ENCODE measurements at regions not wholly inside any gene's neighbourhood (a gene's known extent, or its start where the extent isn't known, plus 50 kb on each side); places are given as distances from the start of the nearest gene placed in this dataset.

GRCh38 chr2:117553448-117553847 is 261.0 kb upstream of the DDX18 start:
- H3K4me1 ChIP-seq: no peaks in the 10 kb centered on the region
- no peak overlapping the region for H3K27ac ChIP-seq
- no peak overlapping the region for H3K4me3 ChIP-seq
- DNase-seq (ENCODE audit: low spot score in 2 of 2): no peak
- no peaks in the 10 kb centered on the region for H3K36me3 ChIP-seq
- WGBS: 75% methylated on average over 4 of the region's 4 CpGs
- no peak for TF ChIP-seq EP300 (IDR thresholded peaks at IDR 0.05)
- no peaks in the 10 kb centered on the region for H3K27me3 ChIP-seq
- no peaks in the 10 kb centered on the region for H3K9me3 ChIP-seq

DNA sequence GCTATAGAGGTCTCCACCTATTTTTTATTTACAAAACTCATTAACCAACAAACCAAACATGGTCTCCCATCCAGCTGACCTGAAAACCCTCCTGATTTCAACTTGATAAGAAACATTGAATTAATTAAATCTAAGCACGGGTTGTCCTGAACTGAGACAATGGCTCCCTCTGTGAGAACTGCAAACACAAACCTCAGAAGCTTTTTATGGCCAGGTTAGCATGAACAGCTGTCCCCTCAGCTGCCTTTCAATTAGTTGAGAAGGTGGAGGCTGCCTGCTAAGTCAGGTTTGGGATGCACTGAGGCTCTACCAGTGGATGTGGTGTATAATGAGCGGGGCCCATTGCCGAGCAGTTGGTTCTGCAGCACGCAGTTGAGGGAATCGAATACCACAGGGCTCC is 258.5 kb upstream of the DDX18 start:
- no peak for DNase-seq (ENCODE audit: low spot score in 2 of 2)

DNA sequence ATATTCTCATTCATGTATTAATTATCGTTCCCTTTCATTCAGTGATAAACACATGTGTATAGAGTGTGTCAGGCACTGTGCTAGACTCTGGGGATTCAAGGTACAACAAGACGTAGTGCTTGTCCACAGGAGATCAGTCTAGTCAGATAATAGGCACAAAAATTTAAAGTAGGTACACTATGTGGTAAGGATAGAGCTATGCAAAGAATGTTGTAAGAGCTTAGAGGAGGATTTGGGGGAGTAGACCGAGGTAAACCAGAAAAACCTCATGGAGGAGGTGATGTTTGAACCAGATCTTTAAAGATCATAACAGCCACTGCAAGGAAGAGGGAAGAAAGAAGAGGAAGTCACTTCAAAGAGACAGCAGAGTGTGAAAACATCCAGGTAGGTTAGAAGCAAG is 256.9 kb upstream of the DDX18 start:
- Histone ChIP-seq H3K9me3 (no peaks in the 10 kb centered on the region), H3K4me1 (no peaks in the 10 kb centered on the region), H3K27ac (no peak overlapping the region), H3K4me3 (no peak overlapping the region), H3K36me3 (no peaks in the 10 kb centered on the region), H3K27me3 (no peaks in the 10 kb centered on the region)
- WGBS: 73% methylated on average over 3 of the region's 3 CpGs
- TF ChIP-seq POLR2AphosphoS5 (IDR thresholded peaks at IDR 0.05) (no peak), EP300 (IDR thresholded peaks at IDR 0.05) (no peak), POLR2A (IDR thresholded peaks at IDR 0.05) (no peak)
- TF ChIP-seq, protein P1, sequence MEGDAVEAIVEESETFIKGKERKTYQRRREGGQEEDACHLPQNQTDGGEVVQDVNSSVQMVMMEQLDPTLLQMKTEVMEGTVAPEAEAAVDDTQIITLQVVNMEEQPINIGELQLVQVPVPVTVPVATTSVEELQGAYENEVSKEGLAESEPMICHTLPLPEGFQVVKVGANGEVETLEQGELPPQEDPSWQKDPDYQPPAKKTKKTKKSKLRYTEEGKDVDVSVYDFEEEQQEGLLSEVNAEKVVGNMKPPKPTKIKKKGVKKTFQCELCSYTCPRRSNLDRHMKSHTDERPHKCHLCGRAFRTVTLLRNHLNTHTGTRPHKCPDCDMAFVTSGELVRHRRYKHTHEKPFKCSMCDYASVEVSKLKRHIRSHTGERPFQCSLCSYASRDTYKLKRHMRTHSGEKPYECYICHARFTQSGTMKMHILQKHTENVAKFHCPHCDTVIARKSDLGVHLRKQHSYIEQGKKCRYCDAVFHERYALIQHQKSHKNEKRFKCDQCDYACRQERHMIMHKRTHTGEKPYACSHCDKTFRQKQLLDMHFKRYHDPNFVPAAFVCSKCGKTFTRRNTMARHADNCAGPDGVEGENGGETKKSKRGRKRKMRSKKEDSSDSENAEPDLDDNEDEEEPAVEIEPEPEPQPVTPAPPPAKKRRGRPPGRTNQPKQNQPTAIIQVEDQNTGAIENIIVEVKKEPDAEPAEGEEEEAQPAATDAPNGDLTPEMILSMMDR (IDR thresholded peaks at IDR 0.05): no peak
- DNase-seq (ENCODE audit: low spot score in 2 of 2): no peak

More for the DNA sequence above, 258.5 kb upstream of the DDX18 start:
- no peak overlapping the region for H3K27ac ChIP-seq
- no peaks in the 10 kb centered on the region for H3K9me3 ChIP-seq
- TF ChIP-seq POLR2A (IDR thresholded peaks at IDR 0.05) (no peak), EP300 (IDR thresholded peaks at IDR 0.05) (no peak), POLR2AphosphoS5 (IDR thresholded peaks at IDR 0.05) (no peak)
- TF ChIP-seq, protein P1 (IDR thresholded peaks at IDR 0.05): no peak
- WGBS: 82% methylated on average over 5 of the region's 5 CpGs
- H3K4me1 ChIP-seq: no peaks in the 10 kb centered on the region
- H3K36me3 ChIP-seq: no peaks in the 10 kb centered on the region
- H3K27me3 ChIP-seq: no peaks in the 10 kb centered on the region
- H3K4me3 ChIP-seq: no peak overlapping the region

DNA sequence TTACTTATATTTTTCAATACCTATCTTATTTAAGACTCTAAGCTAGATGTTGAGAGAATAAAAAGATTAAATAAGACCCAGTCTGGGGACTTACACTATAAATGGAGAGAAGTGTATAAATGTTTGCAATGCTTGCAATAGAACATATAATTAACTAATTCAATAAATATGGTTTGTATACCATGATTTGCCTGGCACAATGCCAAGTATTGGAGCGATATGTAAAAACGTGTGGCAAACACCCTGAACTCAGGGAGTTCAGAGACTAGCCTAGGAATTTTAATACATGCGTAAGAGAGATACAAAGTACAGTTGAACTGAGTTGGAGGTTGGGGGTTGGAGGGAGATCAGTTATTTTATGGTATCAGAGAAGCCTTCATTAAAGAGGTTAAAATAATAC is 251.8 kb upstream of the DDX18 start:
- no peak for DNase-seq (ENCODE audit: low spot score in 2 of 2)
- TF ChIP-seq POLR2AphosphoS5 (IDR thresholded peaks at IDR 0.05) (no peak), EP300 (IDR thresholded peaks at IDR 0.05) (no peak)
- TF ChIP-seq, protein P1 (IDR thresholded peaks at IDR 0.05): no peak
- no peaks in the 10 kb centered on the region for H3K4me1 ChIP-seq
- no peaks in the 10 kb centered on the region for H3K9me3 ChIP-seq
- no peaks in the 10 kb centered on the region for H3K36me3 ChIP-seq
- H3K4me3 ChIP-seq: no peak overlapping the region
- no peak overlapping the region for H3K27ac ChIP-seq
- WGBS: 69% methylated on average over 3 of the region's 3 CpGs
- no peaks in the 10 kb centered on the region for H3K27me3 ChIP-seq

DNA sequence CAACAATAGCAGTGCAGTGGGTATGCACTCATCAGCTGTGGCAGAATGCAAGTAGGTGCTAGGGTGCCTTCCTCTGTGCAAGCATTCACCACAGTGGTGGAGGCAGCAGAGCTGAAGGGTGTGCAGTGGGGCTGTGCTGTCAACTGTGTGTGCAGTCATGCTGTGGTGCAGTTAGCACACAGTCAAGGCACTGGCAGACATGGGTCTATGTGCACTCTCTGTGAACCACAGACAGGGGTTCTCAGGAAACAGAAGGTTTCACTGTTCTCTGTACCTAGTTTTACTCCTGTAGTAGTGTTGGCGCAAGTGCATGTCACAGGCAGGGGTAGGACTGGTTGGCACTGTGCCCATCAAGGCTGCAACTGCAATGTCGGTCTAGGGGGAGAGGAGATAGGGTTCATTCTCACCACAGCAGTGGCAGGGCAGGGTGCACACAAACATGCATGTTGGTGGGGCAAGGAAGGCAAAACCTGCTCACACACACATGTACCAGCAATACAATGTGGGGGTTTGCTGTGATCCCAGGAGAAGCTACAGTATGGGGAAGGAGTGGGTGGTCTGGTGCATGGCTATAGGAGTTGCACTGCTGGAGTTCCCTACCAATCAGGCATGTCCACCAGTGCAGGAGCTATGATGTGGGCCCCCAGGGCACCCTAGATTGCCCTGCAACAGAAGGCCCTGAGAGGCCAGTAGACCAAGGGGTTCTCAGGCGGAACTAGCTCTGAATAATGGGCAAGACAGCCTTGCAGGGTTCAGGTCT is 242.7 kb upstream of the DDX18 start:
- H3K9me3 ChIP-seq: peaks cover 11% of the 10 kb centered on the region
- TF ChIP-seq, protein P1 (IDR thresholded peaks at IDR 0.05): no peak
- TF ChIP-seq POLR2AphosphoS5 (IDR thresholded peaks at IDR 0.05) (no peak), POLR2A (IDR thresholded peaks at IDR 0.05) (no peak), EP300 (IDR thresholded peaks at IDR 0.05) (no peak)
- WGBS: 83% methylated on average over 2 of the region's 3 CpGs
- H3K4me1 ChIP-seq: no peaks in the 10 kb centered on the region
- no peak overlapping the region for H3K27ac ChIP-seq
- H3K27me3 ChIP-seq: no peaks in the 10 kb centered on the region
- H3K4me3 ChIP-seq: no peak overlapping the region
- no peak for DNase-seq (ENCODE audit: low spot score in 2 of 2)
- no peaks in the 10 kb centered on the region for H3K36me3 ChIP-seq

DNA sequence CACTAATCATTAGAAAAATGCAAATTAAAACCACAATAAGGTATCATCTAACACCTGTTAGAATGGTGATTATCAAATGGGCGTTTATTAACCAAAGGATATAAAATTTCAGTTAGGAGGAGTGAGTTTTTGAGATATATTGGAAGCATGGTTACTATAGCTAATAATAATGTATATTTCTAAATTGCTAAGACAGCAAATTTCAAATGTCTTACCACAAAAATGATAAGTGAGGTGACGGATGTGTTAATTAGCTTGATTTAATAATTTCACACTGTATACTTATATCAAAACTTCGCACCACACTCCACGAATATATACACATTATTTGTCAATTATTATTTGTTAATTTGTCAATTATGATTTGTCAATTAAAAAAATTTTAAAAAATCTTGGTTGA is 227.2 kb upstream of the DDX18 start:
- Histone ChIP-seq H3K27me3 (no peaks in the 10 kb centered on the region), H3K27ac (no peak overlapping the region), H3K4me1 (no peaks in the 10 kb centered on the region), H3K4me3 (no peak overlapping the region), H3K9me3 (peaks cover 3% of the 10 kb centered on the region), H3K36me3 (no peaks in the 10 kb centered on the region)
- TF ChIP-seq POLR2AphosphoS5 (IDR thresholded peaks at IDR 0.05) (no peak), EP300 (IDR thresholded peaks at IDR 0.05) (no peak), POLR2A (IDR thresholded peaks at IDR 0.05) (no peak)
- TF ChIP-seq, protein P1 (IDR thresholded peaks at IDR 0.05): no peak
- WGBS: 89% methylated on average over 4 of the region's 4 CpGs
- no peak for DNase-seq (ENCODE audit: low spot score in 2 of 2)

Data from suprapubic skin (tissue), 4 donors.